Stomach (tissue), 8 donors: ENCODE measurements at regions not wholly inside any gene's neighbourhood (a gene's known extent, or its start where the extent isn't known, plus 50 kb on each side); places are given as distances from the start of the nearest gene placed in this dataset.

ENCODE experiments used
- DNase-seq, 2 donors: peaks; one replicate each; pipeline versions ENCODE4 v3.0.0 to v3.0.0-alpha.2; 2013 to 2019
- H3K27ac ChIP-seq, 5 donors: fragments of 200-600 bp in 4 of 5; sonication (generic) in 4 of 5; one replicate each; pipeline ENCODE4 v1.5.1; 2013 to 2019; ENCODE audit warnings: mild to moderate bottlenecking in 1 of 5, moderate library complexity in 1 of 5
- H3K27me3 ChIP-seq, 3 donors: fragments of 200-600 bp; sonication (generic); one replicate each; pipeline ENCODE4 v1.5.1; 2017 to 2019; ENCODE audit warnings: mixed run types in 1 of 3
- H3K36me3 ChIP-seq, 4 donors: fragments of 200-600 bp; sonication (generic); 1 replicate in 3 of 4; 2 replicates in 1 of 4; pipeline ENCODE4 v1.5.1; 2016 to 2019
- H3K4me1 ChIP-seq, 4 donors: fragments of 200-600 bp; sonication (generic); one replicate each; pipeline ENCODE4 v1.5.1; 2016 to 2019
- H3K4me3 ChIP-seq, 4 donors: fragments of 200-600 bp; sonication (generic) in 3 of 4; one replicate each; pipeline ENCODE4 v1.5.1; 2016 to 2019; ENCODE audit warnings: mild to moderate bottlenecking in 1 of 4
- H3K9me3 ChIP-seq, 4 donors: fragments of 200-600 bp; sonication (generic); one replicate each; pipeline ENCODE4 v1.5.1; 2016 to 2019
- EP300 ChIP-seq: sonication (generic); formaldehyde crosslinking; IDR thresholded peaks from one replicate; pipeline ENCODE4 v1.6.1; 2017; ENCODE audit warnings: antibody characterized with exemption
- POLR2A ChIP-seq, 4 donors: fragments of 450-650 bp; IDR thresholded peaks; one replicate each; pipeline ENCODE4 v1.6.1; 2016; ENCODE audit warnings: antibody characterized with exemption in 4 of 4, control low read depth in 2 of 4, mild to moderate bottlenecking in 1 of 4, moderate library complexity in 1 of 4
- POLR2AphosphoS5 ChIP-seq, 3 donors: sonication (generic); formaldehyde crosslinking; IDR thresholded peaks; one replicate each; pipeline ENCODE4 v1.6.1; 2016; ENCODE audit warnings: antibody characterized with exemption in 3 of 3
- WGBS, 5 donors: extraction: QIAGEN DNeasy Blood & Tissue Kit in 3 of 5; methylation state at CpG; one replicate each; pipeline versions ENCODE4 v1.1.5 to v1.1.7; 2013 to 2018; 5-methylcytosine and 5-hydroxymethylcytosine counted together
- intact Hi-C: fragments of 100-400 bp; cut with DNase I; formaldehyde crosslinking; loops from one replicate; pipeline ENCODE4 v1.15.1; 2023; ENCODE audit warnings: low total_unique reads
- TF ChIP-seq, protein P1 (sequence below), 7 experiments: fragments of 450-650 bp in 4 of 7; fragments of 200-600 bp in 3 of 7; sonication (generic) in 3 of 7; IDR thresholded peaks; one replicate each; pipeline ENCODE4 v1.5.1; 2016 to 2019; ENCODE audit warnings: antibody characterized with exemption in 7 of 7, control low read depth in 2 of 7, mild to moderate bottlenecking in 1 of 7
- donor health status: healthy with polysubstance abuse.
- donor health status: Bipolar disorder and iron deficiency.
- donor health status: healthy.

DNA sequence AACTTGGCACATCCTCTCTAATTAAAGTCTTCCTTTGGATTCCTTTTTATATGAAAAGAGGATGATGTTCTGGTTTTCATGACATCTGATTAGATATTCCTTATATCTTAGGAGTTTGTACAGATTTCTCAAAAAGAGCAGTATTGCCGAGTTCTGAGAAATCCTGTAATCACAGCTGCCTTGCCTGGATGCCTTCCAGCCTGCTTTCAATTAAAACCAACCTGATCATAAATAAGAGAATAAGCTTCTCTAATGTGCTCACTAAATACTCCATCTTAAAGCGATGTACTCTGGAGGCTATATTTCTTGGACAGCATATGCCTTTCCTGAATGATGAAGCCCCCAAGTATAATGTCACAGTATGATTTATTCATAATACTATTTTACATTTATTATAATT lies 1203.8 kb upstream of the PIK3C3 start:
- TF ChIP-seq POLR2A (IDR thresholded peaks at IDR 0.05), result no peak
- TF ChIP-seq POLR2AphosphoS5 (IDR thresholded peaks at IDR 0.05), result no peak
- TF ChIP-seq EP300, result no peak
- TF ChIP-seq, protein P1, sequence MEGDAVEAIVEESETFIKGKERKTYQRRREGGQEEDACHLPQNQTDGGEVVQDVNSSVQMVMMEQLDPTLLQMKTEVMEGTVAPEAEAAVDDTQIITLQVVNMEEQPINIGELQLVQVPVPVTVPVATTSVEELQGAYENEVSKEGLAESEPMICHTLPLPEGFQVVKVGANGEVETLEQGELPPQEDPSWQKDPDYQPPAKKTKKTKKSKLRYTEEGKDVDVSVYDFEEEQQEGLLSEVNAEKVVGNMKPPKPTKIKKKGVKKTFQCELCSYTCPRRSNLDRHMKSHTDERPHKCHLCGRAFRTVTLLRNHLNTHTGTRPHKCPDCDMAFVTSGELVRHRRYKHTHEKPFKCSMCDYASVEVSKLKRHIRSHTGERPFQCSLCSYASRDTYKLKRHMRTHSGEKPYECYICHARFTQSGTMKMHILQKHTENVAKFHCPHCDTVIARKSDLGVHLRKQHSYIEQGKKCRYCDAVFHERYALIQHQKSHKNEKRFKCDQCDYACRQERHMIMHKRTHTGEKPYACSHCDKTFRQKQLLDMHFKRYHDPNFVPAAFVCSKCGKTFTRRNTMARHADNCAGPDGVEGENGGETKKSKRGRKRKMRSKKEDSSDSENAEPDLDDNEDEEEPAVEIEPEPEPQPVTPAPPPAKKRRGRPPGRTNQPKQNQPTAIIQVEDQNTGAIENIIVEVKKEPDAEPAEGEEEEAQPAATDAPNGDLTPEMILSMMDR (IDR thresholded peaks at IDR 0.05), result no peak
- Histone ChIP-seq H3K4me3 (no peak overlapping the region), H3K36me3 (no peaks in the 10 kb centered on the region), H3K27ac (no peak overlapping the region), H3K9me3 (no peaks in the 10 kb centered on the region), H3K27me3 (no peaks in the 10 kb centered on the region), H3K4me1 (no peaks in the 10 kb centered on the region)
- intact Hi-C loops, result no loop called here
- no peak for DNase-seq
- 65 to 86% (median 82%) methylated on average over 2 of the region's 2 CpGs for WGBS, 5 donors

- DNase-seq, result no peak
- 43 to 74% (median 68%) methylated on average over 1 of the region's 1 CpG for WGBS, 5 donors
- Histone ChIP-seq H3K9me3 (no peaks in the 10 kb centered on the region), H3K27ac (no peak overlapping the region), H3K4me1 (no peaks in the 10 kb centered on the region), H3K27me3 (no peaks in the 10 kb centered on the region), H3K4me3 (no peak overlapping the region), H3K36me3 (no peaks in the 10 kb centered on the region)
- TF ChIP-seq, protein P1 (IDR thresholded peaks at IDR 0.05), result no peak
- intact Hi-C loops, result no loop called here
Measured at GRCh38 chr18:40739029-40739428, 1216.0 kb upstream of the PIK3C3 start.

GRCh38 chr18:40738321-40738880 lies 1216.6 kb upstream of the PIK3C3 start:
- 63 to 78% (median 67%) methylated on average over 4 of the region's 4 CpGs for WGBS, 5 donors
- no peaks in the 10 kb centered on the region for H3K4me1 ChIP-seq

GRCh38 chr18:40708726-40709125 lies 1246.3 kb upstream of the PIK3C3 start:
- H3K9me3 ChIP-seq, result no peaks in the 10 kb centered on the region
- no peaks in the 10 kb centered on the region for H3K27me3 ChIP-seq
- no peak for DNase-seq
- intact Hi-C loops, result no loop called here
- H3K4me1 ChIP-seq, result no peaks in the 10 kb centered on the region
- TF ChIP-seq, protein P1 (IDR thresholded peaks at IDR 0.05), result no peak
- TF ChIP-seq POLR2A (IDR thresholded peaks at IDR 0.05) (no peak), POLR2AphosphoS5 (IDR thresholded peaks at IDR 0.05) (no peak), EP300 (no peak)
- H3K36me3 ChIP-seq, result no peaks in the 10 kb centered on the region
- H3K4me3 ChIP-seq, result no peak overlapping the region
- H3K27ac ChIP-seq, result no peak overlapping the region

More at GRCh38 chr18:40738321-40738880, 1216.6 kb upstream of the PIK3C3 start:
- TF ChIP-seq, protein P1 (IDR thresholded peaks at IDR 0.05), result no peak
- TF ChIP-seq POLR2AphosphoS5 (IDR thresholded peaks at IDR 0.05) (no peak), EP300 (no peak), POLR2A (IDR thresholded peaks at IDR 0.05) (no peak)
- Histone ChIP-seq H3K36me3 (no peaks in the 10 kb centered on the region), H3K9me3 (no peaks in the 10 kb centered on the region), H3K4me3 (no peak overlapping the region), H3K27ac (no peak overlapping the region), H3K27me3 (no peaks in the 10 kb centered on the region)
- DNase-seq, result no peak
- intact Hi-C loops, result no loop called here
